ENCODE measurements at regions not wholly inside any gene's neighbourhood (a gene's known extent, or its start where the extent isn't known, plus 50 kb on each side); places are given as distances from the start of the nearest gene placed in this dataset.

- Histone ChIP-seq H3K9me2 (replicated peaks; ENCODE audit: low read depth, low read length) (no peaks in the 10 kb centered on the region), H4K20me1 (ENCODE audit: insufficient read depth, low read length, poor library complexity, severe bottlenecking) (no peaks in the 10 kb centered on the region), H3K36me3 (ENCODE audit: insufficient read depth, low read length) (no peaks in the 10 kb centered on the region), H3K4me1 (ENCODE audit: insufficient read depth, low read length, poor library complexity, severe bottlenecking) (no peaks in the 10 kb centered on the region), H3K9me3 (ENCODE audit: insufficient read depth, low read depth, low read length) (no peaks in the 10 kb centered on the region), H3K79me2 (ENCODE audit: insufficient read depth, low read length) (no peaks in the 10 kb centered on the region), H2AFZ (ENCODE audit: low read length) (no peak overlapping the region), H3K4me2 (ENCODE audit: low read depth, low read length, poor library complexity, severe bottlenecking) (no peak overlapping the region), H3F3A (ENCODE audit: low read depth) (no peaks in the 10 kb centered on the region), H3K27me3 (ENCODE audit: insufficient read depth, low read length, poor library complexity, severe bottlenecking) (no peaks in the 10 kb centered on the region), H3K4me3 (ENCODE audit: low read length, poor library complexity, severe bottlenecking) (no peak overlapping the region), H3K9ac (ENCODE audit: low read depth, low read length, poor library complexity, severe bottlenecking) (no peak overlapping the region)
- TF ChIP-seq EZH2phosphoT487 (IDR thresholded peaks at IDR 0.05; ENCODE audit: borderline replicate concordance) (no peak), CTCF (conservative IDR thresholded peaks at IDR 0.05; ENCODE audit: low read length) (no peak)
Measured at GRCh38 chr10:108523016-108523800, 1358.7 kb upstream of the SORCS1 start.

- no peaks in the 10 kb centered on the region for H4K20me1 ChIP-seq (ENCODE audit: insufficient read depth, low read length, poor library complexity, severe bottlenecking)
Measured at GRCh38 chr10:108521827-108522492, 1357.5 kb upstream of the SORCS1 start.

GRCh38 chr10:108515821-108516220 lies 1351.3 kb upstream of the SORCS1 start:
- no peak overlapping the region for H3K4me3 ChIP-seq (ENCODE audit: low read length, poor library complexity, severe bottlenecking)
- no peaks in the 10 kb centered on the region for H3K9me2 ChIP-seq (replicated peaks; ENCODE audit: low read depth, low read length)
- TF ChIP-seq EZH2phosphoT487 (IDR thresholded peaks at IDR 0.05; ENCODE audit: borderline replicate concordance), result no peak
- no peak for TF ChIP-seq CTCF (conservative IDR thresholded peaks at IDR 0.05; ENCODE audit: low read length)
- no peaks in the 10 kb centered on the region for H3K27me3 ChIP-seq (ENCODE audit: insufficient read depth, low read length, poor library complexity, severe bottlenecking)
- H3K79me2 ChIP-seq (ENCODE audit: insufficient read depth, low read length), result no peaks in the 10 kb centered on the region
- H3K4me1 ChIP-seq (ENCODE audit: insufficient read depth, low read length, poor library complexity, severe bottlenecking), result no peaks in the 10 kb centered on the region
- H2AFZ ChIP-seq (ENCODE audit: low read length), result no peak overlapping the region
- H3K4me2 ChIP-seq (ENCODE audit: low read depth, low read length, poor library complexity, severe bottlenecking), result no peak overlapping the region
- no peaks in the 10 kb centered on the region for H3F3A ChIP-seq (ENCODE audit: low read depth)
- no peak overlapping the region for H3K9ac ChIP-seq (ENCODE audit: low read depth, low read length, poor library complexity, severe bottlenecking)
- H4K20me1 ChIP-seq (ENCODE audit: insufficient read depth, low read length, poor library complexity, severe bottlenecking), result no peaks in the 10 kb centered on the region
- H3K9me3 ChIP-seq (ENCODE audit: insufficient read depth, low read depth, low read length), result no peaks in the 10 kb centered on the region
- H3K36me3 ChIP-seq (ENCODE audit: insufficient read depth, low read length), result no peaks in the 10 kb centered on the region

More at GRCh38 chr10:108521827-108522492, 1357.5 kb upstream of the SORCS1 start:
- Histone ChIP-seq H3K4me1 (ENCODE audit: insufficient read depth, low read length, poor library complexity, severe bottlenecking) (no peaks in the 10 kb centered on the region), H3K4me3 (ENCODE audit: low read length, poor library complexity, severe bottlenecking) (no peak overlapping the region), H3K9me2 (replicated peaks; ENCODE audit: low read depth, low read length) (no peaks in the 10 kb centered on the region), H3K9me3 (ENCODE audit: insufficient read depth, low read depth, low read length) (no peaks in the 10 kb centered on the region), H3K36me3 (ENCODE audit: insufficient read depth, low read length) (no peaks in the 10 kb centered on the region), H3F3A (ENCODE audit: low read depth) (no peaks in the 10 kb centered on the region), H3K4me2 (ENCODE audit: low read depth, low read length, poor library complexity, severe bottlenecking) (no peak overlapping the region), H3K27me3 (ENCODE audit: insufficient read depth, low read length, poor library complexity, severe bottlenecking) (no peaks in the 10 kb centered on the region), H2AFZ (ENCODE audit: low read length) (no peak overlapping the region), H3K9ac (ENCODE audit: low read depth, low read length, poor library complexity, severe bottlenecking) (no peak overlapping the region), H3K79me2 (ENCODE audit: insufficient read depth, low read length) (no peaks in the 10 kb centered on the region)
- TF ChIP-seq CTCF (conservative IDR thresholded peaks at IDR 0.05; ENCODE audit: low read length), result no peak
- no peak for TF ChIP-seq EZH2phosphoT487 (IDR thresholded peaks at IDR 0.05; ENCODE audit: borderline replicate concordance)

Data from Loucy (cell line).